HUES6 (cell line): ENCODE measurements at regions not wholly inside any gene's neighbourhood (a gene's known extent, or its start where the extent isn't known, plus 50 kb on each side); places are given as distances from the start of the nearest gene placed in this dataset.
"Not testable (repeated sequence)": the region's sequence is repeated elsewhere in the genome, so short reads cannot be mapped to it uniquely, and the experiment has no call there.

Source experiments
- H3K27ac ChIP-seq: 2 replicates; pipeline ENCODE4 v1.7.0; 2013; ENCODE audit warnings: low read depth, mild to moderate bottlenecking, low read length, inconsistent platforms
- H3K27me3 ChIP-seq: 2 replicates; pipeline ENCODE4 v1.6.1; 2013; ENCODE audit warnings: low read length; ENCODE audit not compliant: control insufficient read depth, insufficient read depth
- H3K36me3 ChIP-seq: 2 replicates; pipeline ENCODE4 v1.6.1; 2013; ENCODE audit warnings: low read length; ENCODE audit not compliant: control insufficient read depth, insufficient read depth
- H3K4me1 ChIP-seq: 2 replicates; pipeline ENCODE4 v1.6.1; 2013; ENCODE audit warnings: low read length; ENCODE audit not compliant: control insufficient read depth, insufficient read depth
- H3K4me3 ChIP-seq: 2 replicates; pipeline ENCODE4 v1.5.1; 2013; ENCODE audit warnings: low read depth, low read length
- H3K9ac ChIP-seq: one replicate; pipeline ENCODE4 v1.6.1; 2013; ENCODE audit warnings: mild to moderate bottlenecking, low read length
- H3K9me3 ChIP-seq: 2 replicates; pipeline ENCODE4 v1.6.1; 2013; ENCODE audit warnings: low read depth, low read length; ENCODE audit not compliant: control insufficient read depth, insufficient read depth

DNA sequence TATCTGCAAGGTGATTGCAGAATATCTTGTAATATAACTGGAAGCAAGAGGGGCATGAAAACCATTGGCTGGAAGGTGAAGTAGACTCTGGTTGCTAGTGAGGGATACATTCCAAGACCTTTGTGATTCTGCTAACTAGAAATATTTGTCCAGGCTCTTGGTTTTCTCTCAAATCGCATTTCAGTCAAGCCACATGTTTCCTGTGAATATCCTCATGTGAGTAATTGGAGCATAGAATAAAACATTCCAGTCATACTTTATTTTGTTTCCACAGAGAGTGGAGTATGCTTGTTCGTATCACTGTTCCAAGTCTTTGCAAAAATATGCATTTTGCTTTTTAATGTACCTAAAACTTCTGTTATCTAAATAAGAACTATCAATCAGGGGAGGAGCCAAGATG lies 850.0 kb downstream of the EPHA3 start:
- H3K27ac ChIP-seq: no peak overlapping the region

DNA sequence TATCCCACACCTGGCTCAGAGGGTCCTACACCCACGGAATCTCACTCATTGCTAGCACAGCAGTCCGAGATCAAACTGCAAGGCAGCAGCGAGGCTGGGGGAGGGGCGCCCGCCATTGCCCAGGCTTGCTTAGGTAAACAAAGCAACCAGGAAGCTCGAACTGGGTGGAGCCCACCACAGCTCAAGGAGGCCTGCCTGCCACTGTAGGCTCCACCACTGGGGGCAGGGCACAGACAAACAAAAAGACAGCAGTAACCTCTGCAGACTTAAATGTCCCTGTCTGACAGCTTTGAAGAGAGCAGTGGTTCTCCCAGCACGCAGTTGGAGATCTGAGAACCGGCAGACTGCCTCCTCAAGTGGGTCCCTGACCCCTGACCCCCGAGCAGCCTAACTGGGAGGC lies 850.7 kb downstream of the EPHA3 start:
- H3K9me3 ChIP-seq, H3K27ac ChIP-seq, H3K36me3 ChIP-seq, H3K4me3 ChIP-seq, H3K27me3 ChIP-seq, H3K4me1 ChIP-seq, H3K9ac ChIP-seq: not testable (repeated sequence)

More for the DNA sequence above, 850.0 kb downstream of the EPHA3 start:
- no peaks in the 10 kb centered on the region; the same call in 1 of the 2 replicates for H3K9me3 ChIP-seq
- no peak overlapping the region for H3K9ac ChIP-seq
- no peak overlapping the region for H3K4me3 ChIP-seq
- no peaks in the 10 kb centered on the region for H3K36me3 ChIP-seq
- no peaks in the 10 kb centered on the region for H3K4me1 ChIP-seq
- no peaks in the 10 kb centered on the region for H3K27me3 ChIP-seq

DNA sequence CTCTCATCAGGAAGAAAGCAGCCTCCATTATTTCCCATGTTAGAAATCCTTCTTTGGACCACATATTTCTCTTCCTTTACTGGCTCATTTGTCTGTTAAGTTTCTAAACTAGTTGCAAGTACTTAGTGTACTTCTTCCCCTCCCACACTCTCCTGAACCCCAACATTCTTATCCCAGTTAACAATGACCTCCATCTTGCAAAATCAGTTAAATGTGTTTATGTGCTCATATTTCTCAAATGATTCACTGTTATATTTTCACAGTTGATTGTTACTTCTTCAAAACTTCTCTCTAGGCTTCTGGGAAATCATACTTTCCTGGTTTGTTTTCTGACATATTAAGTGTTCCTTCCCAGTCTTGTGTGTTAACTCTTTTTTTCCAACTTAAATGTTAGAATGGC lies 856.9 kb downstream of the EPHA3 start:
- H3K4me3 ChIP-seq: no peak overlapping the region

DNA sequence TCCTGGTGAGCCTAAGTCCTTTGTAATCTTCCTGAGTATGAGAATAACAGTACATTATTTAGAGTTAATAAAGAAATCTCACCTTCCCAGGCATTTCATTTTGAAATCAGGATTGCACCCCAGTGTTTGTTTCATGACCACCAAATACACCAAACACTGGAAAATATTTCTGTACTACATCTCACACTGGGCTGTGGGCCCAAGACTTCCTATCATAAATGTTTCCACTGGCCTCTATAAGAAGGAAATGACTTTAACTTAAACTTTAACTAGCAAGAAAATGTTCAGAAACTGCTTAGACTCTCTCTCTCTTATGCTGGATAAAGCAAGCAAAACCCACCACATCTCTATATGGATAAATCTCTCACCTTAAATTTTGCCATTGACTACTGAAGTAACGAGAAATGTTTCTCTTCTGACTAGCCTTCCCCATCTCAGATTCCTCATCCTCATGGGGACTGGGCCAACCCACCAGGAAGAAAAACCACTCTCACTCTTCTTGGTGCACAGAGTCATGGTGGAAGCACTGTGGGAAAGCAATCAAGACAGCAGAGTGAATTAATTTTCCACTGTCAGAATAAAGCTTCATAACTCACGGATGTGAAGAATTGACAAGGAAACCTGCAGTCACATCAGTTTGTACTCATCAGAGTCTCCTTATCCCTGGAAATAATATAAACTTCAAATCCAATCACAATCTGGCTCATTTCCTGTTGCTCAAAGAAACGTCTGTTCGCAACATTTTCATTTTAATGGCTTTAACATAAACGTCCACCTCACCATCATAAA lies 859.6 kb downstream of the EPHA3 start:
- Histone ChIP-seq H3K9ac (no peak overlapping the region), H3K27me3 (no peaks in the 10 kb centered on the region), H3K27ac (no peak overlapping the region), H3K4me3 (no peak overlapping the region), H3K9me3 (peaks cover 12% of the 10 kb centered on the region; the same call in 1 of the 2 replicates), H3K36me3 (no peaks in the 10 kb centered on the region), H3K4me1 (no peaks in the 10 kb centered on the region)

More for the DNA sequence above, 856.9 kb downstream of the EPHA3 start:
- Histone ChIP-seq H3K9me3 (peaks cover 12% of the 10 kb centered on the region; the same call in 1 of the 2 replicates), H3K27me3 (no peaks in the 10 kb centered on the region), H3K4me1 (no peaks in the 10 kb centered on the region), H3K9ac (no peak overlapping the region), H3K27ac (no peak overlapping the region; the same call in 1 of the 2 replicates), H3K36me3 (no peaks in the 10 kb centered on the region)

DNA sequence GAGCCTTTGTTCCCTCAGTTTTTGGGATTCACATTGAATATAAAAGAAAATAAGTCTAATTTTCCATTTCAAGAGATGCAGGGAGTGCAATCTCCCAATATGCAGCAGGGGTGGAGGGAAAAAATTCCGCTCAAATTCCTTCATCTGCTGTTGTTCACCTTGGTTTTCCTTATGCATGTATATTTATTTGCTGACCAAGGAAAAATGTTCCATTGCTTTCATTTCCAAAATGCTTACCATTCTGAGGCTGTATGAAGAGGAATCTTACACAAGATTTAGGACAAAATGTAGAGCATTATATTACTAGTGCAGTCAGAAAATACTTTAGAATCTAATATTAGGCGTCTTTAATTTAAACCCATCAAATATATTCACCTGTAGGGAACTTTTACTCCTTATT lies 863.9 kb downstream of the EPHA3 start:
- H3K4me3 ChIP-seq: no peak overlapping the region
- H3K27ac ChIP-seq: no peak overlapping the region
- H3K36me3 ChIP-seq: no peaks in the 10 kb centered on the region
- peaks cover 4% of the 10 kb centered on the region; the same call in 1 of the 2 replicates for H3K9me3 ChIP-seq
- H3K4me1 ChIP-seq: no peaks in the 10 kb centered on the region
- H3K27me3 ChIP-seq: no peaks in the 10 kb centered on the region
- no peak overlapping the region for H3K9ac ChIP-seq

DNA sequence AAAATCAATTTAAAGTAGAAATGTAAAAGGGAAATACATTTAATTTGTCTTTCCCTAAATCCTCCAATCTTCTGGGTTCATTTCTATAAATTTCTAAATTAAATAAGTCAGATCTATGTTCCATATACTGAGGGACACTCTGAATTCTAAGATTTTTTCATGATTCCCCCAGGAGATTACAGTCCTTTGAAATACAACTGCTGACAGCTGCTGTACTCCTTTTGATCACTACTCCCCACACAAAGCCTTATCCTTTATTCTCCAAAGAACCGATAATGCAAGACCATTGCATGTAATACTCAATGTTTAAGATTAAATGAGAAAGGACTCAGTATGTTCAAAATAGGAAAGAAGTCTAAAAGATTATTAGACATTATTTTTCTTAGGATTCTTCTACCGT lies 865.7 kb downstream of the EPHA3 start:
- H3K36me3 ChIP-seq: no peaks in the 10 kb centered on the region
- no peak overlapping the region for H3K9ac ChIP-seq
- no peaks in the 10 kb centered on the region for H3K9me3 ChIP-seq
- H3K4me3 ChIP-seq: no peak overlapping the region
- no peaks in the 10 kb centered on the region for H3K27me3 ChIP-seq
- no peaks in the 10 kb centered on the region for H3K4me1 ChIP-seq
- no peak overlapping the region for H3K27ac ChIP-seq

DNA sequence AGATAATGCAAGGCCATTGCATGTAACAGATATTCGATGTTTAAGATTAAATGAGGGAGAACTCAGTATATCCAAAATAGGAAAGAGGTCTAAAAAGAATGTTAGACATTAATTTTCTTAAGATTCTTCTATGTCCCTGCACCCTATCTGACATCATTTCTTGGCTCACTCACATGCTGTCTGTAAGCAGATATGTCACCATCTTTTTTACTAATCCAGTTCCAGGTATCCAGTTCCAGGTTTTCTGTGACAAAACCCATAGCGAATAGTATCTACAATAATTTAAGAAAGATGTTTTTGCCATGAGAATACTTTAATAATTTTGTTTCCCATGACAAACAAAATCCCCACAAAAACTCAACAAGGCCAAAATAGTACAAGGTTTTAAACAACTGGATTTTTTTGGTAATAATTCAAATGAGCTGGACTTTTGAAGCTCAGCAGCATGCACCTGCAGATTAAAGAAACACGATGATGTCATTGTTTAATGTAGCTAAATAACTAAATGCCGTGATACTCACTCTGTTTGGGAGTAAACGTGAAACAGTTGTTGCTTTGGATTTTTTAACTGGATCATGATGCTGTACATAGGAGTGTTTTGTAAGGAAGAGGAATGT lies 867.6 kb downstream of the EPHA3 start:
- Histone ChIP-seq H3K9ac (no peak overlapping the region), H3K36me3 (no peaks in the 10 kb centered on the region), H3K9me3 (no peaks in the 10 kb centered on the region), H3K27me3 (no peaks in the 10 kb centered on the region), H3K4me1 (no peaks in the 10 kb centered on the region), H3K4me3 (no peak overlapping the region), H3K27ac (no peak overlapping the region)

DNA sequence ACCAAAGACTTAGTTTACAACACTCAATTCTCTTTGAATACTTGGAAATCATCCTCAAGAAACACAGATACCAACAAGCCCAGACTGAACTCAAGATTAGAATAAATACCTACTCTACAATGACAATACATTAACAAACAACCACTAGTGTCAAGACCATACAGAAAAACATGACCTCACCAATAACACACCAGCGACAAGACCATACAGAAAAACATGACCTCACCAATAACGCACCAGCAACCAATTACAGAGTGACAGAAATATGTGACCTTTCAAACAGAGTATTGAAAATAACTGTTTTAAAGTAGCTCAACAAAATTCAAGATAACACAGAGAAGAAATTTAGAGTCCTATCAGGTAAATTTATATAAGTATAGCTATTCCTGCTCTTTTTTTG lies 876.0 kb downstream of the EPHA3 start:
- Histone ChIP-seq H3K9ac (no peak overlapping the region), H3K36me3 (no peaks in the 10 kb centered on the region), H3K4me1 (no peaks in the 10 kb centered on the region), H3K27ac (no peak overlapping the region), H3K9me3 (peaks cover 3% of the 10 kb centered on the region; the same call in 1 of the 2 replicates), H3K4me3 (no peak overlapping the region), H3K27me3 (no peaks in the 10 kb centered on the region)

DNA sequence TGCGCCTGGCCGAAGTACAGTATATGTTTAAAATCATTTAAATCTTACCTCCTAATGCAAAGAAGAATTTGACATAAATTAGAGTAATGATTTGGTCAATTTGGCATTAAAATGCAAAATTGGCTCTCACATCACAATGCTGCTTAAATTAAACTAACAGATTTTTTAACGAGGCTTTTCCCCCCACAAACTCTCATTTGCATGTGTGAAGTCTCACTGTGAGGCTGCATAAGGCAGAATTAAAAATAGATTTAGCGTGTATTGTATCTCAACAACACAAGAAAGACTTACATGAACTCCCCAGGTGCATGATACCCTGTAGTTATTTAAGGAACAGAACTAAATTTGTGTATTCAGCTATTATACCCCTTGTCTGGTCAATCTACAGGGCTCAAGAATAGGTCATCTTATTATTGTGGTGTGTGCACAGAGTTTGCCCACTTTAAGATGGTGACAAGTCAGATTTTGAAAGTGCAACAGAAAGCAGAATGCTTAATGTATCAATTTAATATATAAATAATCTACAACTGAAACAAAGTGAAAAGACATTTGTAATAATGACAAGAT lies 897.9 kb downstream of the EPHA3 start:
- peaks cover 4% of the 10 kb centered on the region; the same call in 1 of the 2 replicates for H3K9me3 ChIP-seq
- H3K4me1 ChIP-seq: peaks cover 6% of the 10 kb centered on the region
- H3K4me3 ChIP-seq: no peak overlapping the region
- H3K9ac ChIP-seq: no peak overlapping the region
- H3K27me3 ChIP-seq: no peaks in the 10 kb centered on the region
- no peak overlapping the region for H3K27ac ChIP-seq
- no peaks in the 10 kb centered on the region for H3K36me3 ChIP-seq

DNA sequence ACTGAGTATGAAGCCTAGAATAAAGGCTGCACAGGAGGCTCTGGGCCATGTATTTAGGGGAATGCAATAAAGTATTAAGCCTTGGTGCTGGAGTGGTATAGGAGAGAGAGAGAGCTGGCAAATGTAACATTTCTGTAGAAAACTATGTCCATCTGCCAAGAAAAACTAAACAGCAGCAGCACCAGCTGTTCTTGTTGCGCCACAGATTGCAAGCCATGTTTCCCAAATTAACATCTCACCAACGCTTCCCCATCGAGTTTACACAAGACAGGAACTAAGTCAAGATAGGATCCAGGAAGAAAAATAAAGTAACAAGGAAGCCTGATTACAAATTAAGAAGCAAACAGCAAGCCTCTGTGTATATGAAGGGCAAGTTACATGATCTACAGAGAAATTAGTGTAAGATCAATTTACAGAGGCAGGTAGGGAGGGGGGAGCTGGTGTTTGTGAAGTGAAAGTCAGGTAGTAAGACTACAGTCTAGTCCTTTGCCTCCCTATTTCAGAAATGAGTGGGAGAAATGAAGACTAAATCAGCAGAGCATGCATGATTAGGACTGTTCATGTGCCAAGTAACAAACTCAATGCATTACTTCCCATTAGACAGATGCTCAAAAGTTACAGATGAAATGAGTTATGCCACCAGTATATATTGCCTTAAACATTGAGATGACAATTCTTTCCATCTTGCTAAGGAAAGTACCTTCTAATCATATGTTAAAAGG lies 900.5 kb downstream of the EPHA3 start:
- Histone ChIP-seq H3K4me1 (peaks cover 22% of the 10 kb centered on the region), H3K27ac (no peak overlapping the region), H3K9me3 (peaks cover 4% of the 10 kb centered on the region; the same call in 1 of the 2 replicates), H3K4me3 (no peak overlapping the region), H3K9ac (no peak overlapping the region), H3K27me3 (no peaks in the 10 kb centered on the region), H3K36me3 (no peaks in the 10 kb centered on the region)
